Limb (tissue), 2 donors: ENCODE measurements at regions not wholly inside any gene's neighbourhood (a gene's known extent, or its start where the extent isn't known, plus 50 kb on each side); places are given as distances from the start of the nearest gene placed in this dataset.

Source experiments
- DNase-seq, 2 donors: peaks; one replicate each; pipeline ENCODE4 v3.0.0-alpha.2; 2016; ENCODE audit errors: extremely low spot score in 2 of 2

DNA sequence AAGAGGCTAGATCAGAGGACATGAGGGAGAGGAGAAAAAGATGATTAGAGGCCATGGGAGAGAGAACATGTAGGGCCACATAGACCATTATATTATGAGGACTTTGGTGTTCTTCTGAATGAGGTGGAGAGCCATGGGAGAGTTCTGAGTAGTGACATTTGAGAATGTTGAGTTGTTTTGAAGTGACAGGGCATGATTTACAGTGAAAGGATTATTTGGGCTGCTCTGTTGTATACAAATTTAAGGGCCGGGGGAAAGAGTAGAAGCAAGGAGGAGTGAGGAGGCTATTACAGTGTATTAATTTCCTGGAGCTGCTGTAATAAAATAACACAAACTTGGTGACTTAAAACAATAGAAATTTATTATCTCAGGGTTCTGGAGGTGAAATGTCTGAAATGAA is 102.5 kb upstream of the RGS4 start:
- no peak for DNase-seq

- DNase-seq: no peak
Observed at GRCh38 chr1:162964901-162965300, 103.9 kb upstream of the CCDC190 start.

DNA sequence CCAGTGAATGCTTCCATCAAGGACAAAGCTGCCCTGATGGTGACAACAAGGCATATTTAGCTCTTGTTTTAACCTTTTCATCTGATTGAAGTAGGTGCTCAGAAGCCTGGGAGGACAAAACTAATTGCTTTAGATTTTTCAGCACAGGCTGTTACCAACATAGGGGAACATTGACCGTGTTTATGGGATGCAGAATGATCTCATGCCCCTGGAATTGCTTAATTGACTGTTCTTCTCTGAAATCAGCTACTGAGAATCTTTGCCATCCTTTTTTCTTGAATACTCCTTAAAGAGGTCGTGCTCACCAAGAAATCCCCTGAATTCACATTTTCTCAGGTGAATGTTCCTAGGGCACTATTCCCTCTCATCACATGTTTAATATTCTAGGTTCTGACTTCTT is 95.9 kb upstream of the CCDC190 start:
- DNase-seq: no peak

DNA sequence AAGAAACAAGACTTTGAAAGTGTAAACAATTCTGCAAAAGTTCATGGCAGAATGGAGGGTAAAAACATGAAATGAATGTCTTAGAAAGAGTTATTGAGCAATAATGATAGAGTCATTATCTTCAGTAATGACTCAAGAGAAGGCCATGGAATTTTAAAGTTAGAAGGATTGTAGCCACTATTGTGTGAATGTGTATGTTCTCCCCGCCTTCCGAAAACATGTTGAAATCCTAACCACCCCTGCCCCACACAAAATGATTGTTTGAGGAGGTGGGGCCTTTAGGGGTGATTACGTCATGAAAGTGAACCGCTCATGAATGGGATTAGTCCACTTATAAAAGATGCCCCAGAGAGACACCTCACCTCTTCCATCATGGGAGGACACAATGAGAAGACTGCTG is 93.8 kb upstream of the CCDC190 start:
- no peak for DNase-seq

DNA sequence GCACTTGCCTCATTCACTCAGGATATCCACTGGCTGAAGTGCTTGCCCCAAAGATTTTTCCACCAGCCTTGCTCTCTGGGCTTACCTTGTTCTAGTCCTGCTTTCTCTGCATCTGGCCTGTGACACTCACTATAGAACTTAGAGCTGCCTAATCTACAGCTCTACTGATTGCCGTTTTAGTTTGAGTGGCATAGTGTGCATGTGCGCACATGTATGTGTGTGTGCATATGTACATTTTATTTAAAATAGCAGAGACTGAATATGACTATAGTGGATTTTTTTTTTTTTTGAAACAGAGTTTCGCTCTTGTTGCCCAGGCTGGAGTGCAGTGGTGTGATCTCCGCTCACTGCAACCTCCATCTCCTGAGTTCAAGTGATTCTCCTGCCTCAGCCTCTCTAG is 92.0 kb upstream of the CCDC190 start:
- DNase-seq: no peak

GRCh38 chr1:162951553-162952315 is 90.8 kb upstream of the CCDC190 start:
- no peak for DNase-seq

- DNase-seq: no peak
Observed at GRCh38 chr1:162950187-162950586, 89.2 kb upstream of the CCDC190 start.

DNA sequence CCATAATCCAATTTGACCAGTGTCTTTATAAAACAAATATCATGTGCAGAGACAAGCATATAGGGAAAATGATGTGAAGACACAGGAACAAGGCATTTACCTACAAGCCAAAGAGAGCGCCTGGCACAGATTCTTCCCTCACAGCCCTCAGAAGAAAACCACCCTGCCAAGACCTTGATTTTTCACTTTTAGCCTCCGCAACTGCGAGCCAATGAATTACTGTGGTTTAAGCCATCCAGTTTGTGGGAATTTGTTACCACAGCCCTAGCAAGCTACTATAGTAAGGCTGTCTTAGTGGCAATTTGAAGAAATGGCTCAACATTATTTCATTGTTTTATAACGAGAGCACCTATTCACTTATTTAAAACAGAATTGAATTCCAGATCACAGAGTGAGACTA is 85.7 kb upstream of the CCDC190 start:
- no peak for DNase-seq

- DNase-seq: no peak
Observed at GRCh38 chr1:162944974-162945674, 84.1 kb upstream of the CCDC190 start.

DNA sequence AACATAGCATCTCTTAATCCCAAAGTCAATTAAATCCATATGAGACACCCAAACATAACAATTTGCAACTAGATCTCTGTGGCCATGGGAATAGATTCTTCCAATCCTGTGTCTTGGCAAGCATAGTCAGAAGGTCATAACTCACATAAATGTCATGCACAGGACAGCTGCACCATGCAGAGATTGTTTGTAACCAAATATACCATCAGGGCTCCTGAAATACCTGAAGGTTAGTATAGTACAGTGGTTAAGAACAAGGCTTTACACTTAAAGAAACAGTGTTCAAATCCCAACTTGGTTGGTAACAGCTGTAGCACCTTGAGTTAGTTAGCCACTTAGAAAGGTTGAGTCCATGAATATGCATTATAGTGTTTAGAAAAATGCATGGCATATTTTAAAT is 82.6 kb upstream of the CCDC190 start:
- DNase-seq: peak in 1 of 2 donors; percentile 53

GRCh38 chr1:162942916-162943559 is 82.1 kb upstream of the CCDC190 start:
- DNase-seq: peak; percentile 54 to 60

- DNase-seq: no peak
Observed at GRCh38 chr1:162941024-162941423, 80.0 kb upstream of the CCDC190 start.

GRCh38 chr1:162939035-162939434 is 78.1 kb upstream of the CCDC190 start:
- DNase-seq: no peak

DNA sequence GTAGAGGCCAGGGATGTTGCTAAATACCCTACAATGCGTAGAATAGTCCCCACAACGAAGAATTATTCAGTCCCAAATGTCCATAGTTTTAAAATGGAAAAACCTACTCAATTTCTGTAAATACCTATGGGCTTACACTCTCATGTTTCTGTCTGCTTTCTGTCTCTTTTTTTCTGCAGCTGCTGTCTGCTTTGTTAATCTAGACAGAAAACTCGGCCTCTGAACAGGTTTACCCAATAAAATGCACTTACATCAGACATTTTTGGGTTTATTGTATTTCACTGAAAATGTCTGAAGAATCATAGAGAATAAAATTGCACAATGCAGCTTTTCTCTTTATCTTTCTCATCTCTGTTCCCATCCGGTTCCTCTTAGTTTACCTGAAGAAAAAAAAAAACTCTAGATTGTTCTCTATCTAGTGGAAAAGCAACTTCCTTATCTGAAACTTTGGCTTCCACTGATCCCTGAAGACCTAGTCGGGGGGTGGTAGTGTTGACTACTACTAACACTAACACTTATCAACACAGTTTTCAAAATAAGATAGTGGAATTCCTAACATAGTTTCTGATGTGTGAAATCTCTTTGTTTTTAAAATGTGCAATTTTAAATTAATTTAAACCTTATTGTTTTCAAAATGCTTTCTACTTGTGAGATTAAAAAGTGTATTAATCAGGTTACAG is 76.9 kb upstream of the CCDC190 start:
- no peak for DNase-seq

DNA sequence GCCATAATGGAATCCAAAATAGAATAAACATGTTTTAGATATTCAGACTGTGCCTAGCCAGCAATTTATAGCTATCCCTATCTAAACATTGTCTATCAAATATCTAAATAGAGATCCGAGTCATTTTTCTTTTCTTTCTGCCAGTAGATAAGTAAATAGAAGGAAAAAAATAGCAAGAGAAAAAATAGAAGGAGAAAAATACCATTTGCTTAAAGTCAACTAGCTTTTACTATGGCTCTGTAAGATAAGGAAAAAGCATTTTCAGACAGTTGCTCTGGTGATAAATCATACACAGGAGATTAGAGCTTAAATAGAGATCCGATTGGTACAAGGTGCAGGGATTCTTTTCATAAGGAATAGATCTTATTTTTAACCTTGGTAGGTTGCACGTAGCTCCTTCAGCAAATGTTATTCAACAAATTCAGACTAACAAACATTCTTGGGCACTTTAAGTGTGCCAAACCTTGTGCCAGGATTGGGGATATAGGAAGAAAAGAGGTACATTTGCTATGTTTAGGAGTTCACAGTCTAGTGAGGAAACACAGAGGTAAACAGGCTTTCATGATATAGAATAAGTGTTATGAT is 70.1 kb upstream of the CCDC190 start:
- DNase-seq: no peak

- no peak for DNase-seq
Observed at GRCh38 chr1:162930532-162930931, 69.6 kb upstream of the CCDC190 start.

- DNase-seq: no peak
Observed at GRCh38 chr1:162929177-162929576, 68.2 kb upstream of the CCDC190 start.

DNA sequence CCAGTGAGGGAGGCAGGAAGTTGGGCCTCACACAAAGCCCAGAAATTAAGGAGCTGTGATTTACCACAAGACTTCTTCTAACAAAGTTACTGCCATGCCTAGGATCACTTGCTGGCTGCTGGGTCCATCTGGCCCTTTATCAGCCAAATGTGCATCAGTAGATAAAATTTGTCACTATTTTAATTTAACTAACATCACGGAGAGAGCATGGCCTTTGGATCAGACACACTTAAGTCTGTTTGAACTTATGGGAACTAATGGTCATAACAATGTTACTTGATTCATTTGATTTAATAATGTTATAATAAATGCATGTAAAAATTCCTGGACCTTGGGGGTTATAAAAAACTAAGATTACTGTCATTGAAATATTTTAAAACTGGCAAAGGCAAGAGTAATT is 67.2 kb upstream of the CCDC190 start:
- DNase-seq: no peak

GRCh38 chr1:162927421-162927820 is 66.4 kb upstream of the CCDC190 start:
- DNase-seq: no peak

- DNase-seq: no peak
Observed at GRCh38 chr1:162926906-162927305, 65.9 kb upstream of the CCDC190 start.

- DNase-seq: no peak
Observed at GRCh38 chr1:162924179-162924578, 63.2 kb upstream of the CCDC190 start.

DNA sequence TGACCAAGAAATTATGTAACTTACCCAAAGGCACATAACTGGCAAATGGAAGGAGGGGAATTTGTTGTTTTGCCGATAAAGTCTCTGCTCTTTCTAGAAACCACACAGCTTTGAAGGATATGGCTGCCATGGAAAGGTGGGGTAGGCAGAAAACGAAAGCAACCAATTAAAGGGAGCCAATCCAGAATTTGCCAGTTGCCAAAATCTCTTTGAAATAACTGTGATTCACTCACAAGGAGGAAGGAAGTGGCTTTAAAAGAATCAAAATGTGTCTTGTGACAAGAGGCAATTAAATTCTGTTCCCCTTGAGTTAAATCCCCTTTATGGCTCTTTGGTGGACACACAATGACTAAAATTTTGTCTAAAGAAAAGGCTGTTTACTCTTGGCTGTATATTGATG is 61.2 kb upstream of the CCDC190 start:
- DNase-seq: no peak
